ENCODE measurements at regions not wholly inside any gene's neighbourhood (a gene's known extent, or its start where the extent isn't known, plus 50 kb on each side); places are given as distances from the start of the nearest gene placed in this dataset.

DNA sequence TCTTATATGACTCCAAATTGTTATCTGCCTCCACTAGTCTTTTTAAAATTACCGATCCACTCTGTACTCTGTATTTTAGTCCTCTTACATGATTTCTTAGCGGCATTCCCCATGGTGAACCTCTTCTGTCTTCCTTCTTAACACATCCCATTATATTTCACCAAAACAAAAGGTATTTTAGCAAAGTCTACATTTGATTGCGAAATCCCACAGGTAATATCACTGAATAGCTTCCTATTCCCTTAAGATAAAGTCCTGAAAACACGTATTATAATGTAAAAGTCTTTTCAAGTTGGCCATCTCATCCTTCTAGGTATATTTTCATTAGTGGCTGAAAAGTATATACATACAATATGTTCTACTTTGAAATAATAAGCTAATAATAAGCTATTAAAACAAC, 2016.0 kb upstream of the IGFBP7 start:
- TF ChIP-seq, protein P1, sequence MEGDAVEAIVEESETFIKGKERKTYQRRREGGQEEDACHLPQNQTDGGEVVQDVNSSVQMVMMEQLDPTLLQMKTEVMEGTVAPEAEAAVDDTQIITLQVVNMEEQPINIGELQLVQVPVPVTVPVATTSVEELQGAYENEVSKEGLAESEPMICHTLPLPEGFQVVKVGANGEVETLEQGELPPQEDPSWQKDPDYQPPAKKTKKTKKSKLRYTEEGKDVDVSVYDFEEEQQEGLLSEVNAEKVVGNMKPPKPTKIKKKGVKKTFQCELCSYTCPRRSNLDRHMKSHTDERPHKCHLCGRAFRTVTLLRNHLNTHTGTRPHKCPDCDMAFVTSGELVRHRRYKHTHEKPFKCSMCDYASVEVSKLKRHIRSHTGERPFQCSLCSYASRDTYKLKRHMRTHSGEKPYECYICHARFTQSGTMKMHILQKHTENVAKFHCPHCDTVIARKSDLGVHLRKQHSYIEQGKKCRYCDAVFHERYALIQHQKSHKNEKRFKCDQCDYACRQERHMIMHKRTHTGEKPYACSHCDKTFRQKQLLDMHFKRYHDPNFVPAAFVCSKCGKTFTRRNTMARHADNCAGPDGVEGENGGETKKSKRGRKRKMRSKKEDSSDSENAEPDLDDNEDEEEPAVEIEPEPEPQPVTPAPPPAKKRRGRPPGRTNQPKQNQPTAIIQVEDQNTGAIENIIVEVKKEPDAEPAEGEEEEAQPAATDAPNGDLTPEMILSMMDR (IDR thresholded peaks at IDR 0.05; ENCODE audit: insufficient read depth, low read depth, low read length) = no peak
- TF ChIP-seq EZH2 (IDR thresholded peaks at IDR 0.05; ENCODE audit: insufficient read depth, low read length) = no peak

All from astrocyte (in vitro differentiated cells and primary cell).